ENCODE measurements at regions not wholly inside any gene's neighbourhood (a gene's known extent, or its start where the extent isn't known, plus 50 kb on each side); places are given as distances from the start of the nearest gene placed in this dataset.
"Not testable (repeated sequence)": the region's sequence is repeated elsewhere in the genome, so short reads cannot be mapped to it uniquely, and the experiment has no call there.

DNA sequence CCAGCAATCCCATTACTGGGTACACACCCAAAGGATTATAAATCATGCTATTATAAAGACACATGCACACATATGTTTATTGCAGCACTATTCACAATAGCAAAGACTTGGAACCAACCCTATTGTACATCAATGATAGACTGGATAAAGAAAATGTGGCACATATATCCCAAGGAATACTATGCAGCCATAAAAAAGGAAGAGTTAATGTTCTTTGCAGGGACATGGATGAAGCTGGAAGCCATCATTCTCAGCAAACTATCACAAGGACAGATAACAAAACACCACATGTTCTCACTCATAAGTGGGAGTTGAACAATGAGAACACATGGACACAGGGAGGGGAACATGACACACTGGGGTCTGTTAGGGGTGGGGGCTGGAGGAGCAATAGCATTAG lies 177.2 kb upstream of the TBX18 start:
- TF ChIP-seq, protein P1, sequence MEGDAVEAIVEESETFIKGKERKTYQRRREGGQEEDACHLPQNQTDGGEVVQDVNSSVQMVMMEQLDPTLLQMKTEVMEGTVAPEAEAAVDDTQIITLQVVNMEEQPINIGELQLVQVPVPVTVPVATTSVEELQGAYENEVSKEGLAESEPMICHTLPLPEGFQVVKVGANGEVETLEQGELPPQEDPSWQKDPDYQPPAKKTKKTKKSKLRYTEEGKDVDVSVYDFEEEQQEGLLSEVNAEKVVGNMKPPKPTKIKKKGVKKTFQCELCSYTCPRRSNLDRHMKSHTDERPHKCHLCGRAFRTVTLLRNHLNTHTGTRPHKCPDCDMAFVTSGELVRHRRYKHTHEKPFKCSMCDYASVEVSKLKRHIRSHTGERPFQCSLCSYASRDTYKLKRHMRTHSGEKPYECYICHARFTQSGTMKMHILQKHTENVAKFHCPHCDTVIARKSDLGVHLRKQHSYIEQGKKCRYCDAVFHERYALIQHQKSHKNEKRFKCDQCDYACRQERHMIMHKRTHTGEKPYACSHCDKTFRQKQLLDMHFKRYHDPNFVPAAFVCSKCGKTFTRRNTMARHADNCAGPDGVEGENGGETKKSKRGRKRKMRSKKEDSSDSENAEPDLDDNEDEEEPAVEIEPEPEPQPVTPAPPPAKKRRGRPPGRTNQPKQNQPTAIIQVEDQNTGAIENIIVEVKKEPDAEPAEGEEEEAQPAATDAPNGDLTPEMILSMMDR (IDR thresholded peaks at IDR 0.05; ENCODE audit: low read depth, low read length, poor library complexity, severe bottlenecking) = not testable (repeated sequence)
- not testable (repeated sequence) for TF ChIP-seq EZH2phosphoT487 (IDR thresholded peaks at IDR 0.05; ENCODE audit: borderline replicate concordance, low read length)

Data from DOHH2 (cell line).